HEK293 (cell line): ENCODE measurements at regions not wholly inside any gene's neighbourhood (a gene's known extent, or its start where the extent isn't known, plus 50 kb on each side); places are given as distances from the start of the nearest gene placed in this dataset.

Experiments used
- ZIC2 ChIP-seq: fragments of 450-650 bp; formaldehyde crosslinking; IDR thresholded peaks from 2 replicates; pipeline ENCODE4 v1.5.1; 2016; ENCODE audit warnings: missing biosample characterization, missing genetic modification characterization
- ZNF324 ChIP-seq: fragments of 450-650 bp; formaldehyde crosslinking; IDR thresholded peaks from 2 replicates; pipeline ENCODE4 v1.5.1; 2016; ENCODE audit warnings: missing biosample characterization, missing genetic modification characterization
- ZNF600 ChIP-seq: fragments of 450-650 bp; formaldehyde crosslinking; IDR thresholded peaks from 2 replicates; pipeline ENCODE4 v1.5.1; 2016; ENCODE audit warnings: missing biosample characterization, missing genetic modification characterization
- ZNF785 ChIP-seq: fragments of 450-650 bp; formaldehyde crosslinking; IDR thresholded peaks from 2 replicates; pipeline ENCODE4 v1.5.1; 2016; ENCODE audit warnings: missing biosample characterization, missing genetic modification characterization
- TF ChIP-seq, protein P1 (sequence below): fragments of 450-650 bp; formaldehyde crosslinking; IDR thresholded peaks from 2 replicates; pipeline ENCODE4 v1.5.1; 2016; ENCODE audit warnings: missing biosample characterization, missing genetic modification characterization

DNA sequence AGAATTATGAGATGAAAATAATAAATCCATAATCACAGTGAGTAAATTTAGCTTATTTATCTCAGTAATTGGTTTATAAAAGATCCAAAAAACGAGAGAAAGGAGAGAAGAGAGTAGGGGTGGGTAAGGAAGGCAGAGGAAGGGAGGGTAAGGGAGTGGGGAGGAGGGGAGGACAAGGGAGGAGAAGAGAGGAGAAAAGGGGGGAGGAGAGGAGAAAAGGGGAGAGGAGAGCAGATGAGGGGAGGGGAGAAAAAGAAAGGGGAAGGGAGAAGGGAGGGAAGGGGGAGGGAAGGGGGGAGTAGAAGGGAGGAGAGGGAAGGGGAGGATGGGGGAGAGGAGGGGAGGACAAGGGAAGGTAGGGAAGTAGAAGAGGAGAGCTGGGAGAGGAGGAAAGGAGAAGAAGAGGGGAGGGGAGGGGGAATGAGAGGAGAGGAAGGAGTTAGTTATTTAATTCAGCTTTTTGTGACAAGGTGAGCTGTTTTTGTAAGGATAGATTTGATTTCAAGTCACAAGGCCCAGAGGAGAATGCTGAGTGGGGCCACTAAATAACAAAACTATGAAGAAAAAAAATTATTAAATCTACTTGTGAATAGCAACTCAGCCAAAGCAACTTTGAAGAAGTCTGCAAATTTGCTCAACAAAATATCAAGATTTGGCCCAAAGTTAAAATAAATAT is 454.3 kb downstream of the ARAP2 start:
- TF ChIP-seq, protein P1, sequence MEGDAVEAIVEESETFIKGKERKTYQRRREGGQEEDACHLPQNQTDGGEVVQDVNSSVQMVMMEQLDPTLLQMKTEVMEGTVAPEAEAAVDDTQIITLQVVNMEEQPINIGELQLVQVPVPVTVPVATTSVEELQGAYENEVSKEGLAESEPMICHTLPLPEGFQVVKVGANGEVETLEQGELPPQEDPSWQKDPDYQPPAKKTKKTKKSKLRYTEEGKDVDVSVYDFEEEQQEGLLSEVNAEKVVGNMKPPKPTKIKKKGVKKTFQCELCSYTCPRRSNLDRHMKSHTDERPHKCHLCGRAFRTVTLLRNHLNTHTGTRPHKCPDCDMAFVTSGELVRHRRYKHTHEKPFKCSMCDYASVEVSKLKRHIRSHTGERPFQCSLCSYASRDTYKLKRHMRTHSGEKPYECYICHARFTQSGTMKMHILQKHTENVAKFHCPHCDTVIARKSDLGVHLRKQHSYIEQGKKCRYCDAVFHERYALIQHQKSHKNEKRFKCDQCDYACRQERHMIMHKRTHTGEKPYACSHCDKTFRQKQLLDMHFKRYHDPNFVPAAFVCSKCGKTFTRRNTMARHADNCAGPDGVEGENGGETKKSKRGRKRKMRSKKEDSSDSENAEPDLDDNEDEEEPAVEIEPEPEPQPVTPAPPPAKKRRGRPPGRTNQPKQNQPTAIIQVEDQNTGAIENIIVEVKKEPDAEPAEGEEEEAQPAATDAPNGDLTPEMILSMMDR (tag by site-specific recombination) = no peak
- TF ChIP-seq ZNF785 (tag by site-specific recombination) (no peak), ZIC2 (tag by site-specific recombination) (no peak), ZNF324 (tag by site-specific recombination) (no peak), ZNF600 (tag by site-specific recombination) (no peak)
